AG08395 (cell line): ENCODE measurements at regions not wholly inside any gene's neighbourhood (a gene's known extent, or its start where the extent isn't known, plus 50 kb on each side); places are given as distances from the start of the nearest gene placed in this dataset.

ENCODE experiments used
- DNase-seq: peaks from one replicate; pipeline ENCODE4 v3.0.0; 2012; ENCODE audit warnings: mixed read lengths, low spot score

GRCh38 chr2:120606931-120607330, 128.7 kb upstream of the GLI2 start:
- DNase-seq = peak; percentile 71

GRCh38 chr2:120607506-120607905, 128.2 kb upstream of the GLI2 start:
- DNase-seq = no peak

- no peak for DNase-seq
These were observed 127.7 kb upstream of the GLI2 start for GRCh38 chr2:120607996-120608395.

GRCh38 chr2:120609826-120610395, 125.8 kb upstream of the GLI2 start:
- no peak for DNase-seq

GRCh38 chr2:120611016-120611415, 124.7 kb upstream of the GLI2 start:
- no peak for DNase-seq

- DNase-seq = no peak
These were observed 123.7 kb upstream of the GLI2 start for GRCh38 chr2:120611961-120612360.

- DNase-seq = no peak
These were observed 123.2 kb upstream of the GLI2 start for GRCh38 chr2:120612471-120612870.

GRCh38 chr2:120612931-120613330, 122.7 kb upstream of the GLI2 start:
- DNase-seq = no peak

GRCh38 chr2:120613742-120614571, 121.7 kb upstream of the GLI2 start:
- peak; percentile 90 for DNase-seq

- DNase-seq = no peak
These were observed 120.8 kb upstream of the GLI2 start for GRCh38 chr2:120614901-120615300.

- no peak for DNase-seq
These were observed 119.4 kb upstream of the GLI2 start for GRCh38 chr2:120616261-120616660.

- peak; percentile 44 for DNase-seq
These were observed 118.6 kb upstream of the GLI2 start for GRCh38 chr2:120617055-120617454.

- no peak for DNase-seq
These were observed 116.8 kb upstream of the GLI2 start for GRCh38 chr2:120618830-120619229.

- no peak for DNase-seq
These were observed 116.1 kb upstream of the GLI2 start for GRCh38 chr2:120619579-120619978.

- DNase-seq = peak; percentile 50
These were observed 115.5 kb upstream of the GLI2 start for GRCh38 chr2:120620025-120620793.

- no peak for DNase-seq
These were observed 113.4 kb upstream of the GLI2 start for GRCh38 chr2:120622159-120622869.

GRCh38 chr2:120622886-120623753, 112.5 kb upstream of the GLI2 start:
- DNase-seq = no peak

GRCh38 chr2:120624061-120624737, 111.5 kb upstream of the GLI2 start:
- DNase-seq = no peak

- no peak for DNase-seq
These were observed 110.8 kb upstream of the GLI2 start for GRCh38 chr2:120624738-120625446.
